ENCODE measurements at regions not wholly inside any gene's neighbourhood (a gene's known extent, or its start where the extent isn't known, plus 50 kb on each side); places are given as distances from the start of the nearest gene placed in this dataset.

- no peak for TF ChIP-seq CTCF (conservative IDR thresholded peaks at IDR 0.05; ENCODE audit: low read depth, low read length)
- no peak for TF ChIP-seq EZH2 (IDR thresholded peaks at IDR 0.05; ENCODE audit: borderline replicate concordance, low read depth, low read length, poor library complexity, severe bottlenecking)
These were observed 310.1 kb downstream of the ZNF608 start for GRCh38 chr5:124436294-124436693.
